Mucosa of descending colon (tissue), 3 donors: ENCODE measurements at regions not wholly inside any gene's neighbourhood (a gene's known extent, or its start where the extent isn't known, plus 50 kb on each side); places are given as distances from the start of the nearest gene placed in this dataset.

Source experiments
- ATAC-seq: fragments of 200-7000 bp; cut with Tn5 transposase; one replicate; pipeline ENCODE4 v1.9.1; 2020; ENCODE audit warnings: mild to moderate bottlenecking, moderate library complexity
- DNase-seq, 3 donors: peaks; one replicate each; pipeline ENCODE4 v3.0.0-alpha.2; 2020
- H3K36me3 ChIP-seq: fragments of 200-600 bp; one replicate; pipeline ENCODE4 v1.8.0; 2021; ENCODE audit warnings: low read depth, mild to moderate bottlenecking
- H3K4me1 ChIP-seq: fragments of 200-600 bp; one replicate; pipeline ENCODE4 v1.8.0; 2021; ENCODE audit warnings: low read depth, mild to moderate bottlenecking
- H3K4me3 ChIP-seq: fragments of 200-600 bp; one replicate; pipeline ENCODE4 v1.8.0; 2021; ENCODE audit warnings: mild to moderate bottlenecking
- H3K9me3 ChIP-seq: fragments of 200-600 bp; one replicate; pipeline ENCODE4 v1.8.0; 2021; ENCODE audit warnings: mild to moderate bottlenecking
- CTCF ChIP-seq: fragments of 200-600 bp; IDR thresholded peaks from one replicate; pipeline ENCODE4 v1.8.0; 2022; ENCODE audit warnings: antibody characterized with exemption, mild to moderate bottlenecking
- intact Hi-C, 2 donors: fragments of 100-400 bp; cut with DNase I in 1 of 2; cut with micrococcal nuclease in 1 of 2; formaldehyde crosslinking; loops; one replicate each; pipeline versions ENCODE4 v1.11.0 to v1.11.1; 2022; cut with DNase I, micrococcal nuclease
- donor health status: DM: no; HTN: no; CAD: no; lungs with moderate emphysema.
- donor health status: DM: no; HTN: no; CAD: no.
- donor health status: DM: no; HTN: yes; CAD: no.

- intact Hi-C loops, result no loop called here
- DNase-seq (no peak), ATAC-seq (no peak)
- no peak for TF ChIP-seq CTCF
- Histone ChIP-seq H3K36me3 (no peaks in the 10 kb centered on the region), H3K9me3 (no peaks in the 10 kb centered on the region), H3K4me1 (peaks cover 16% of the 10 kb centered on the region), H3K4me3 (no peak overlapping the region)
Measured at GRCh38 chr6:81820422-81820821, 67.9 kb upstream of the TENT5A start.

- Histone ChIP-seq H3K9me3 (no peaks in the 10 kb centered on the region), H3K36me3 (no peaks in the 10 kb centered on the region), H3K4me1 (peaks cover 16% of the 10 kb centered on the region), H3K4me3 (no peak overlapping the region)
- intact Hi-C loops, result no loop called here
- ATAC-seq (peak; percentile 85), DNase-seq (no peak)
- TF ChIP-seq CTCF, result no peak
Measured at GRCh38 chr6:81819767-81820166, 67.3 kb upstream of the TENT5A start.

- peaks cover 16% of the 10 kb centered on the region for H3K4me1 ChIP-seq
- no peaks in the 10 kb centered on the region for H3K36me3 ChIP-seq
- no peak for TF ChIP-seq CTCF
- no peak for DNase-seq
- no peaks in the 10 kb centered on the region for H3K9me3 ChIP-seq
- ATAC-seq, result no peak
- H3K4me3 ChIP-seq, result no peak overlapping the region
- intact Hi-C loops, result no loop called here
Measured at GRCh38 chr6:81818901-81819361, 66.5 kb upstream of the TENT5A start.

GRCh38 chr6:81816380-81816779 is 63.9 kb upstream of the TENT5A start:
- intact Hi-C loops, result no loop called here
- no peak for ATAC-seq
- TF ChIP-seq CTCF, result no peak

GRCh38 chr6:81814370-81815076 is 62.0 kb upstream of the TENT5A start:
- no peaks in the 10 kb centered on the region for H3K36me3 ChIP-seq
- ATAC-seq, result peak; percentile 66
- no peak for TF ChIP-seq CTCF
- intact Hi-C loops, result no loop called here
- no peak overlapping the region for H3K4me3 ChIP-seq
- peaks cover under 1% of the 10 kb centered on the region for H3K4me1 ChIP-seq
- no peak for DNase-seq
- H3K9me3 ChIP-seq, result no peaks in the 10 kb centered on the region

More at GRCh38 chr6:81816380-81816779, 63.9 kb upstream of the TENT5A start:
- Histone ChIP-seq H3K9me3 (no peaks in the 10 kb centered on the region), H3K4me3 (no peak overlapping the region), H3K4me1 (peaks cover 11% of the 10 kb centered on the region), H3K36me3 (no peaks in the 10 kb centered on the region)
- no peak for DNase-seq

GRCh38 chr6:81813305-81813704 is 60.8 kb upstream of the TENT5A start:
- no peak for TF ChIP-seq CTCF
- Histone ChIP-seq H3K36me3 (no peaks in the 10 kb centered on the region), H3K9me3 (no peaks in the 10 kb centered on the region), H3K4me3 (no peak overlapping the region), H3K4me1 (peaks cover 3% of the 10 kb centered on the region)
- intact Hi-C loops, result no loop called here
- ATAC-seq (no peak), DNase-seq (no peak)
